Activated CD4-positive, alpha-beta T cell treated with anti-CD3 and anti-CD28 coated beads for 48 hours (primary cell): ENCODE measurements at regions not wholly inside any gene's neighbourhood (a gene's known extent, or its start where the extent isn't known, plus 50 kb on each side); places are given as distances from the start of the nearest gene placed in this dataset.

Source experiments
- DNase-seq: peaks from one replicate; pipeline ENCODE4 v3.0.0-alpha.2; 2020

- DNase-seq = no peak
These were observed 295.0 kb upstream of the RORA start for GRCh38 chr15:61524086-61524485.

DNA sequence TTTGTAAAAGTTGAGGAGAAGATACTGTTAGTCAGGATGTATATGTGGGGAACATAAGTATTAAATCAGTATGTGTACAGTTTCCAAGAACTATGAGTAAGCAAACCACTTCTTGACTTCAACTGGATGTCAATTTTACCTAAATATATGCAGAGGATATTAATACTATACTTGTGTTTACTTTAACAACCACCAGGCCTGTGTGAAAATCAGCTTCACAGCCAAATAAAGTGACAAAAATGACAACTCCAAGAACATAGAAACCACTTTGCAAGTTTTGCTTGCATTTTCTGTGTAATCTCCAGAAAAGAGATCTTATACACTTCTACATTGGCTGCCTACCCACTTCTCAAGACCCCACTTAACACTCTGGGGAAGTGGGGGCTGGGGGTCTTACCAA, 293.3 kb upstream of the RORA start:
- no peak for DNase-seq

DNA sequence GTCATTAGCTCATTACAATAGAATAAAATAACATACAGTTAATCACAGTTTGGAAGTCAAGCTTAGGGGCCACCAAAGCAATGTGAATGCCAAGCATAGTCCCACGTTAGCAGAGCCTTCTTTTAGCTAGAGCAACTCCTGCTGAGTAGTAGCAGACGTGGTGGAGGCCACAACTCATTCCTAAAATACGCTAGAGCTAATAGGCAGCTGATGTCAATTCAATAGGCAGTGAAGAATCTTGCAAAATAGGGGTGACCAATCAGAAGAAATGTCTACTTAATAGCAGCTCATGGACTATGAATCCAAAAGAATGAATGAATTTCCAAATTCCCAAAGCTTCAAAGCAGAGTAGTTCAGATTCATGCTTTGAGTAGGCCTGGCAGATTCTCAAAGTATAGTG, 292.9 kb upstream of the RORA start:
- no peak for DNase-seq

DNA sequence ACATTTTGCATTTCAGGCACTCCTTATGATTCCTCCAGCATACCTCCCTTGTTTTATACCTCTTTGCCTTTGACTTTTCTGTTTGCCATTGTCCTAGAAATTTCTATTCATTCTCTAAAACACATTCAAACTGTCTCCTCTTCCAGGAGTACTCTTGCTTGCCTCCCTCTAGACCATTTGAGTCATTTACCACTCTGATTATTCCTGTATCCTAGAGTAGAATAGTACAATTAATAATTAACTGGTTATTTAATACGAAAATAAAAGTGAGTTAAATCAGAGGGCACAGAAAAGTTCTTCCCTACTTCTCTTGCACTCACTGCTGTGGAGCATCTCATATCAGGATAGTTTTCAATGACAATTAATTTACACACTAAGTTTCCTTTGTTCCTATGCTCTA, 290.2 kb upstream of the RORA start:
- no peak for DNase-seq

DNA sequence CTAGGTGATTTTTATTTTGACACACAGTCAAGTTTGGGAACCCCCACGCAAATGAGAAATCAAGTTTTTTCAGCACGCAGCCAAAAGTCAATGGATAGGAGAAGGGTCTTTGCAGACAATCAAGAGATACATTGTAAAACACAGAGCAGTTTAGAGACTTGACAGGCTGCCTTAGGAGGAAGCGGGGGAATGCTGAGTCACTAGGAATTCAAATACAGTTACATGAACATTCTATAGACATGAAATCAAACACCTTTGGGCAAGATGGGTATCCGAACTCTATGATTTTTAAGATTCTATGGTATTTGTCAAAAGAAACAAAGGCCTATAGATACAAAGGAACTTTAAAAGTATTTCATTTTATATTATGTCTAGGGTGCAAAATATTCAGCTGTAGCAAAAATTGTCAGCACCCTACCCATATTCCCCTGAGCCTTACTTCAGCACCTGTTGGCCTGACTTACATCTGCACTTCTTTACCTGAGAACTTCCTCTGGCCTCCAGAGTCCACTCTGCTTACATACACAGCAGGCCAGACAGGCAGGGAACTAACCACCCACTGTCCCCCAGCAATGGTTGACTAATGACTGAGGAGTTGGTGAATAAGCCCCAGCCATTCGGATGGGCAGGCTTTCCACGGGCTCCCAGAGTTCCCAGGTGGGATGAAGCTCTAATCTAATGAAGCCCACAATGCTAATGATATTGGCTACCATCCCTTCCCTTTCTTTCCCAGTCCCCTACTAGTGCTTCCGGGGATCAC, 289.3 kb upstream of the RORA start:
- DNase-seq = no peak

GRCh38 chr15:61517776-61518175, 288.7 kb upstream of the RORA start:
- no peak for DNase-seq

DNA sequence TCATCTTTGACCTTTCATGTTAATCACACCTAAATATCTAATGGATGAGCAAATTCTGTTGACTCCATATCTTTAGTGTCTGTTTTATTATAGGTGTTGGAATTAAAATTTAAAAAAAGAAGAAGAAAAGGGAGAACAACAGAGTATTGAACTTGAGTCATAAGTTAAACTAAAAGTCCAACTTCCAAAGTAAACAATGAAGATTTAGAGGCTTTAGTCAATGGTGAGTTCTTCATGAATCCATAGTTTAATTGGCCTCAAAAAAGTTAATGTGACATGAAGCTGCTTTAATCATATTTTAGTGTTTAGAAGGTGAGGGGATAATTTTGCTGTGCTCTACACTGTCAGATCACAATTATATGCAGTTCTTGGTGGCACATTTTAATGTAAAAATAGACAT, 288.2 kb upstream of the RORA start:
- no peak for DNase-seq

DNA sequence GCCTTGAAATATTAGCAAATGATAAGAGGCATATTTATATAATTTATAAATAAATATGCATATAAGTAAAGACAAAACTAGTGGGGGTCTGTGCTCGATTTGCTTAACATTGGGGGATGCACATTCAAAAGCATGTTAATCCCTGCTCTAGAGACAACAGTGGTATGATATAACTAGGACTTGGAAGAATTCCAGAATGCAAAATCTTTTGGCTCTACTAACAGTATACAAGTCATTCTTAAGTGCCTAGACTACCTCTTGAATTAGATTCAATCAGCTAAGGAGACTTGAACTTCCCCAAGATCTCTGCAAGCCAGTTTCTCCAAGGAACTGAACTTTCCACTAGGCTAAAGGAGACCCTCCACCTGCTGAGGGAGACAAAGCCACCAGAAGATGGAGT, 282.7 kb upstream of the RORA start:
- no peak for DNase-seq

DNA sequence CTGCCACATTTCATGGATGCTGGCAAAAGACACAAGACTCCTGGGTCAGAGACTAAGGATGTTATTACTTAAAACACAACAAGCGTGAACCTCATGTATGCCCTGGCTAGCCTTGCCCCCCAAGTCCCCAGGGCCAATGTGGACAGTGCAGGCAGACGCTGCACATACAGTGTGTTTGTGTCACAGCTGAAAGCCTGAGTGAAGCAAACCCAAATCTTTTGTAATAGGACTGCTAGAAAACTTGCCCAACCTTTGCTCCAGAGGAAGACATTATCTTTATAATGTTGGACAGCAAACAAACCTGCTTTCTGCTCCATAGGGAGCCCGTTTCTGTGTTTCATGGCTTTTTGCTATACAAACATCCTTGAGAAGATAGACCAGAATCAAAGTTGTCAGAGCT, 282.0 kb upstream of the RORA start:
- DNase-seq = no peak

GRCh38 chr15:61509327-61509840, 280.3 kb upstream of the RORA start:
- DNase-seq = no peak

DNA sequence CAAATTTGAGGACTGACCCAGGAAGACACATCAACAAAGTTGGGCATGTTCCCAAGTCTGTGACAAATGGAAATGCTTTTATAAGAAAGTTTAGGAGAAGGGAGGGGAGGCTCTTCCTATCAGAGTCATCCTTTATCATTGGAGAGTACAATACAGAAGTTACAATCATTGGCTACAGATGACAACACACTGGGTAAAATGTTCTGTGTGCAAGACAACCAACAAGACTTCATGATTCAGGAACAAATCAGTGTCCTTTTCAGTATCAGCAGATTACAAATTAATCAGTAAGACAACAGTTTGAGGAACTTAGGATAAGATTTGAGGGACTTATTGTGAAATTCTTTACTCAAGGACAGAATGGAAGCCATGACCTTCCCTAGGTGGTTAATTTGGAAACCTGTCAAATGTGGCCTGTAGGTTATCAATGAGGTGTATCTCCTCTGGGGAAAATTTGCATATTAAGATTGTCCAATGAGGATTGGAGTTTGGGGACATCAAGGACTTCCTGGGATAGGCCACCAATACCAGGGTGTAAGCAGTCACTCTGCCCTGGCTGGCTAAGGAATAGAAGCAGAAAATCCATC, 274.4 kb upstream of the RORA start:
- no peak for DNase-seq

DNA sequence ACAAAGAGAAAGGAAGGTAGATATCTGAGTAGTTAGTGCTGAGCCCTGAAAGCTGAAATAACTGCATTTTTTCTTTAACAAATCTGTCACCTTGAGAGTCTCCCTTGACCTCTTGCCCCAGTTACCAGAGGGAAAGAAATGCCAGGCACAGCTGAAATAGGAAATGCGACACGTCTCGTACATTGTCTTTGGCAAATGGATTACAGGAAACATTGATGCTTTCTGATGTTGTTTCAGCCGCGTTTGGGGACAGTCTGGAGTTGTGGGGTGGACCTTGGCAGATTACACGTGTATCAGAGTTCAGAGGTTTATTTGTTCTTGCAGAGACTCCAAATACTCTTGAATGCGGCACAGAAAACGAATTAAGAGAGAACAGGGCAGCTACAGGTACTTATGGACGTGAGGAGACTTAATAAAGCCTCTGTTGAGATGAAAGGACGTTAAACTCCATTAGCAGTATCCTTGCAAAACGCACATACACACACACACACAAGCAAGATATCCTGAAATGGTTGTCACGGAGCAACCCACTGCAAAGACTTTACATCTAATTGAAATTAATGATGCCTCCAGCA, 272.8 kb upstream of the RORA start:
- no peak for DNase-seq

GRCh38 chr15:61500951-61501620, 272.0 kb upstream of the RORA start:
- DNase-seq = no peak

DNA sequence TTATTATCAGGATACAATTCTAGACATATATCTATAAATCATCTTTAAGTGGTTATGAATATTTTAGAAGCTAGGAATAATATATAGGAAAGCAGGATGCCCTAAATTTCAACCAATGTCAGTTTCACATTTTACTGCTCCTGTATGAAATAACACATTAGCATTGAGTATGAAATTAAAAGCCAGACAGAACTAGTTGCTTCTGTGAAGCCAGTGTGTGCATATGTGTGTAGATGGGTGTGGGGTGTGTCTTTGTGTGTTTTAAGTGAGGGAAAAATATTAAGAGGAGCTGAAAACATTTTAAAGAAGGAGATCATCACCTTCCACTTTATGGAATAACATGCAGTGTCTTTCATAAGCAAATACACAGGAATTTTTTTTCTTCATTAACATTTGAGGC, 271.4 kb upstream of the RORA start:
- DNase-seq = no peak

GRCh38 chr15:61499376-61499775, 270.3 kb upstream of the RORA start:
- no peak for DNase-seq

- DNase-seq = no peak
These were observed 260.5 kb upstream of the RORA start for GRCh38 chr15:61489571-61489970.

GRCh38 chr15:61483599-61483998, 254.5 kb upstream of the RORA start:
- no peak for DNase-seq

DNA sequence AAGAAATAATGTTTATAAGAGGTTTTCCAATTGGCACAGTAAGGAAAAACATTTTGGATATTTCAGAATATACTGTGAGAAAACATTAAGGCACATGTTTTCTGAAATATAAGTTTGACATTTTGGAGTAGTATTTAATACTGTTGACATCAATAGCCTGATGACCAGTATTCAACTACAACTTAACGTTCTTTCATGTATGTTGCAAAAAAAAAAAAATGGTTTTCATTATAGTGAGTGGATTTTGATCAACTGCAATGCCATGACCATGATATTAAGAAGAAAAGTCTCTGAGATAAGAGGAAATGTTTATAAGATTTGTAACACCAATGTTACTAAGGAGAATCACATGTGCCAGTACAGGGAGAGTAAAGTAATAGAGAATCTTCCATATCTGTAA, 252.8 kb upstream of the RORA start:
- no peak for DNase-seq

DNA sequence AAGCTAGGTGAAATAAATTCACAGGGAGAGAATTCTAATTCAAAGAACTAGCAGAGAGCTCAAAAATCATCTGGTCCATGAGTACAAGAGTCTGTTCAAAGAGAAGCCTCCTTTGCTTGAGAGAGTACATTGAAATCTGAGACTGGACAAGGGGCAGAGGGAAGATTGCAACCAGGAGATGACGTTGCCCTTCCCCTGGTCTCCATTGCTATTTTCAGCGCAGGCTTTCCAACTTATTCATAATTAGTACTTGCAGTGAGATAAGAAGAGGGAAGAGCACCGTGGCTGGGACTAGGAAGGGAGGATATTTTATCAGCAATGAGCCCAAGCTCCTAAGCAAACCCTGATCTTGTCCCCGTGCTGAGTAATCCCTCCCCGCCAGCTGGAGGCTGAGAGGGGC, 251.8 kb upstream of the RORA start:
- DNase-seq = no peak

- DNase-seq = no peak
These were observed 251.2 kb upstream of the RORA start for GRCh38 chr15:61480295-61480694.

DNA sequence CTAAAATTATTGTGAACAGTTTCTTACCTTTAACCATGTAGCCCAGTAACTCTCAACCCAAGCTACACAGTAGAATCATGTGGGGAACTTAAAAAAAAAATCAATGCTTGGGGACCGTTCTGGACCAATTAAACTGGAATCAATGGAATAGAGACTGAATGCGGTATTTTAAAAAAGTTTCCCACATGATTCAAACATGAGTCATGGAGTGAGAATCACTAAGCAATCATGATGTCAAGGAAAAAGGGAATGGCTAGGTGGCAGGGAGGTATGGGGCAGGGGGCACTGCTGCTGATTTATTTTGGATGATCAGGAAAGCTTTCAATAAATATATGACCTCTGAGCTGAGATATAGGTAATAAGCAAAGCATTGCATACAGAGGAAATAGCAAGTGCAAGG, 250.5 kb upstream of the RORA start:
- DNase-seq = no peak

- no peak for DNase-seq
These were observed 247.6 kb upstream of the RORA start for GRCh38 chr15:61476741-61477140.

GRCh38 chr15:61474796-61475195, 245.7 kb upstream of the RORA start:
- DNase-seq = no peak

DNA sequence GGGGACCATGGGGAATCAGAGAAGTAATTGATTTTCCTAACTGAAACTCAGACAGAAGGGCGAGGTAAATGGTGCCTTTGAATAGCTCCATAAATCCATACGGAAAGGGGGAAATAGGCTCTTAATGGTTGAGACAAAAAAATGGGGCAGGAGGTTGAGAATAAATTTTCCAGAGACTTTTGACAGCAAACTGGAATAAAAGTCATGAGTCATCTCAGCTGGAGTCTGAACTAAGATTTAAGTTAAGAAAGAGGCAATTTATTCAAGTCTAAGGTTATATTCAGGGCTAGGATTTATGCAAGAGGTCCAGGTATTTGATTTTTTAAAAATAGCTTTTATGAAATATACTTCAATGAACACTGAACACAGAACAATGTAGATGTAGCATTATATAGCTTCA, 238.7 kb upstream of the RORA start:
- no peak for DNase-seq
